ENCODE measurements at regions not wholly inside any gene's neighbourhood (a gene's known extent, or its start where the extent isn't known, plus 50 kb on each side); places are given as distances from the start of the nearest gene placed in this dataset.
"Not testable (repeated sequence)": the region's sequence is repeated elsewhere in the genome, so short reads cannot be mapped to it uniquely, and the experiment has no call there.

- DNase-seq (ENCODE audit: low read depth): no peak
- TF ChIP-seq, protein P1, sequence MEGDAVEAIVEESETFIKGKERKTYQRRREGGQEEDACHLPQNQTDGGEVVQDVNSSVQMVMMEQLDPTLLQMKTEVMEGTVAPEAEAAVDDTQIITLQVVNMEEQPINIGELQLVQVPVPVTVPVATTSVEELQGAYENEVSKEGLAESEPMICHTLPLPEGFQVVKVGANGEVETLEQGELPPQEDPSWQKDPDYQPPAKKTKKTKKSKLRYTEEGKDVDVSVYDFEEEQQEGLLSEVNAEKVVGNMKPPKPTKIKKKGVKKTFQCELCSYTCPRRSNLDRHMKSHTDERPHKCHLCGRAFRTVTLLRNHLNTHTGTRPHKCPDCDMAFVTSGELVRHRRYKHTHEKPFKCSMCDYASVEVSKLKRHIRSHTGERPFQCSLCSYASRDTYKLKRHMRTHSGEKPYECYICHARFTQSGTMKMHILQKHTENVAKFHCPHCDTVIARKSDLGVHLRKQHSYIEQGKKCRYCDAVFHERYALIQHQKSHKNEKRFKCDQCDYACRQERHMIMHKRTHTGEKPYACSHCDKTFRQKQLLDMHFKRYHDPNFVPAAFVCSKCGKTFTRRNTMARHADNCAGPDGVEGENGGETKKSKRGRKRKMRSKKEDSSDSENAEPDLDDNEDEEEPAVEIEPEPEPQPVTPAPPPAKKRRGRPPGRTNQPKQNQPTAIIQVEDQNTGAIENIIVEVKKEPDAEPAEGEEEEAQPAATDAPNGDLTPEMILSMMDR (conservative IDR thresholded peaks at IDR 0.05; ENCODE audit: low read depth, low read length): no peak
- H3K4me3 ChIP-seq (ENCODE audit: low read depth, low read length): no peak overlapping the region
Observed at GRCh38 chr5:43804041-43804440, 201.1 kb downstream of the NNT start.

DNA sequence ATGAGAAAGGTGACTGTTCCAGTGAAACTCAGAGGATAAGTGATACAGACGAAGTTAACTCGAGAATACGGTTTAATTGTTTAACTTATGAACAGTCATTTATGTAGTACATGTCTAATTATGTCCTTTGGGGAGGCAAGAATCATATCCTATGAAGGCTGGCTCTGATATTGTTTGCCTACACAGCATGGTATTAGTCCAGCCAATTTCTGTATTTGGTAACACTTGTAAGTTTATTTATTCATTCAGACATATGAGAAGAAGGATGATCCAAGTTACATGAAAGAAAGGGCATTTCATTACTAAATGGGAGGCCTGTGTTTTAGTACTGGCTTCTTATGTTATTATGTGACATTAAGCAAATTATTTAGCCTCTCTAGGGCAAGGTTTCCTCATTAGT is 199.7 kb downstream of the NNT start:
- H3K4me3 ChIP-seq (ENCODE audit: low read depth, low read length): no peak overlapping the region
- TF ChIP-seq, protein P1 (conservative IDR thresholded peaks at IDR 0.05; ENCODE audit: low read depth, low read length): no peak
- no peak for DNase-seq (ENCODE audit: low read depth)

DNA sequence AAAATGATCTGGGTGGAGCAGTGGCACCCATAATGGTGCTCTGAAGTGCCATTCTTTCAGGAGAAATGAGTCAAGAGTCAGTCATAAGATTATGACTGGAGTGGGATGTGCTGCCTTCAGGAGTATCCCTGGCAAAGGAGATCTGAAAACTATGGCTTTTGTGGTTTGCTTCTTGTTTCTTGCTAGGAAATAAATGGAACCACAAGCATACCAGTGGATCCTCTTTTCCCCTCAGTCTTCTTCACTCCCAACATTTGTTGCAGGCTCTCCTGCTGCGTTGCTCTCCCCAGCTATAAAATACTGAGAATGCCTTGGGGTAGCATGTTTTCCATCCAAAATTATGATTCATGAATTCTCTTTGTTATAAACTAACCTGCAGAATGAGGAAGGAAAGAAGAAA is 199.1 kb downstream of the NNT start:
- TF ChIP-seq, protein P1 (conservative IDR thresholded peaks at IDR 0.05; ENCODE audit: low read depth, low read length): no peak
- H3K4me3 ChIP-seq (ENCODE audit: low read depth, low read length): no peak overlapping the region
- no peak for DNase-seq (ENCODE audit: low read depth)

- no peak for DNase-seq (ENCODE audit: low read depth)
- TF ChIP-seq, protein P1 (conservative IDR thresholded peaks at IDR 0.05; ENCODE audit: low read depth, low read length): no peak
- no peak overlapping the region for H3K4me3 ChIP-seq (ENCODE audit: low read depth, low read length)
Observed at GRCh38 chr5:43798740-43799139, 195.8 kb downstream of the NNT start.

GRCh38 chr5:43791880-43792279 is 188.9 kb downstream of the NNT start:
- DNase-seq (ENCODE audit: low read depth); H3K4me3 ChIP-seq (ENCODE audit: low read depth, low read length): not testable (repeated sequence)

- H3K4me3 ChIP-seq (ENCODE audit: low read depth, low read length): no peak overlapping the region
- TF ChIP-seq, protein P1 (conservative IDR thresholded peaks at IDR 0.05; ENCODE audit: low read depth, low read length): no peak
- DNase-seq (ENCODE audit: low read depth): no peak
Observed at GRCh38 chr5:43785198-43785597, 182.2 kb downstream of the NNT start.

DNA sequence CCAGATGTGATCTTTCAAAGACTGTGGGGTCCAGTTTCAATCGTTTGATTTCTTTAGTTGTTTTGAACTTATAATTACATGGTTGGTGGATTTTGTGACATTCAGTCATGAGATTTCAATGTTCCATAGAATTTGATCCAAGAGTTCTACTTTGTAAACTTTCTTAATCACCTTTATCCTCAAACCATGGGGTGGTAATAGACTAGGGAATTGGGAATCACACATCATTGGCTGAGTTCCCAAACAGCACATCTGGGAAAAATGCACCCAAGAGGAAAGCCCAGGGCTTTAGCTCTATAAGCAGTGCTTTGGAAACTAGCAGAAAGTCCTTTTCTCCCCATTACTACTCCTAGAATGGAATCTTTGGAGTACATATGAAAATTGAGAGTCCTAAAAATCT is 177.6 kb downstream of the NNT start:
- TF ChIP-seq, protein P1 (conservative IDR thresholded peaks at IDR 0.05; ENCODE audit: low read depth, low read length): no peak
- H3K4me3 ChIP-seq (ENCODE audit: low read depth, low read length): no peak overlapping the region

More for the DNA sequence above, 177.6 kb downstream of the NNT start:
- no peak for DNase-seq (ENCODE audit: low read depth)
